ENCODE measurements at regions not wholly inside any gene's neighbourhood (a gene's known extent, or its start where the extent isn't known, plus 50 kb on each side); places are given as distances from the start of the nearest gene placed in this dataset.

DNA sequence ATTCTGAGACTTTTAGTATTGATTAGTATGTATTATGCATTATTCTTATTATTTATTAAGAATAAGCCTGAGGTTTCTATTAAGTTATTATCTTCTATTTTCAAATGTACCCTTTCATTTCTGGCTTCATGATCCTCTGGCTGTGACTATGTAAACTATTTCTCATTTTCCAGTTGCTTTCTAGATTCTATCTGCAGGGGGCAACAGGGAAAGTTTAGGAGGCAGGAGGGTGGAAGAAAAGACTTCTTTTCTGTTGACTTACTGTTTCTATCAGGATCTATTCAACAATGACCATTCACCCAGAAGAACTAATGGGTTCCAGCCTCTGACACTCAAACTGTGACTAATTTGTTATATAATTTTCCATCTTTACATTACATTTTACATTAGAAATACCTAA is 653.4 kb upstream of the FSHR start:
- TF ChIP-seq, protein P1, sequence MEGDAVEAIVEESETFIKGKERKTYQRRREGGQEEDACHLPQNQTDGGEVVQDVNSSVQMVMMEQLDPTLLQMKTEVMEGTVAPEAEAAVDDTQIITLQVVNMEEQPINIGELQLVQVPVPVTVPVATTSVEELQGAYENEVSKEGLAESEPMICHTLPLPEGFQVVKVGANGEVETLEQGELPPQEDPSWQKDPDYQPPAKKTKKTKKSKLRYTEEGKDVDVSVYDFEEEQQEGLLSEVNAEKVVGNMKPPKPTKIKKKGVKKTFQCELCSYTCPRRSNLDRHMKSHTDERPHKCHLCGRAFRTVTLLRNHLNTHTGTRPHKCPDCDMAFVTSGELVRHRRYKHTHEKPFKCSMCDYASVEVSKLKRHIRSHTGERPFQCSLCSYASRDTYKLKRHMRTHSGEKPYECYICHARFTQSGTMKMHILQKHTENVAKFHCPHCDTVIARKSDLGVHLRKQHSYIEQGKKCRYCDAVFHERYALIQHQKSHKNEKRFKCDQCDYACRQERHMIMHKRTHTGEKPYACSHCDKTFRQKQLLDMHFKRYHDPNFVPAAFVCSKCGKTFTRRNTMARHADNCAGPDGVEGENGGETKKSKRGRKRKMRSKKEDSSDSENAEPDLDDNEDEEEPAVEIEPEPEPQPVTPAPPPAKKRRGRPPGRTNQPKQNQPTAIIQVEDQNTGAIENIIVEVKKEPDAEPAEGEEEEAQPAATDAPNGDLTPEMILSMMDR (IDR thresholded peaks at IDR 0.05; ENCODE audit: low read length) = no peak
- TF ChIP-seq EZH2 (IDR thresholded peaks at IDR 0.05; ENCODE audit: borderline replicate concordance, low read length) = no peak

All from OCI-LY1 (cell line).